Panc1 (cell line): ENCODE measurements at regions not wholly inside any gene's neighbourhood (a gene's known extent, or its start where the extent isn't known, plus 50 kb on each side); places are given as distances from the start of the nearest gene placed in this dataset.

Experiments used
- ATAC-seq: fragments of 200-7000 bp; cut with Tn5 transposase; 2 replicates; pipeline ENCODE4 v1.9.1; 2020; ENCODE audit warnings: mild to moderate bottlenecking, moderate library complexity
- BruUV-seq: library from RNA; stranded (reverse); fragments of 400-500 nt; replicated peaks from 2 replicates; lab custom pipeline; 2021; lab: Mats Ljungman, UMichigan
- CTCF ChIA-PET: fragments of 300-600 bp; sonication (Branson Sonifier 250); formaldehyde crosslinking; loops from one replicate; lab custom pipeline; 2022; ENCODE audit warnings: antibody characterized with exemption; lab: Charles Lee
- POLR2A ChIA-PET: fragments of 300-600 bp; sonication (Branson Sonifier 250); formaldehyde crosslinking; loops from one replicate; lab custom pipeline; 2022; ENCODE audit warnings: antibody characterized with exemption; lab: Charles Lee
- DNase-seq: peaks from one replicate; pipeline ENCODE4 v3.0.0-alpha.2; 2010; ENCODE audit warnings: low read depth, low spot score
- H3K27ac ChIP-seq: 2 replicates; pipeline ENCODE4 v1.5.1; 2011; ENCODE audit warnings: mild to moderate bottlenecking, low read length, inconsistent platforms
- H3K27me3 ChIP-seq: fragments of 200-500 bp; sonication (Bioruptor generic); 2 replicates; pipeline ENCODE4 v1.6.0; 2014; ENCODE audit warnings: low read length, inconsistent platforms; ENCODE audit not compliant: control insufficient read depth, insufficient read depth
- H3K36me3 ChIP-seq: fragments of 200-500 bp; sonication (Bioruptor generic); 2 replicates; pipeline ENCODE4 v1.5.1; 2014; ENCODE audit warnings: inconsistent platforms, mild to moderate bottlenecking, low read length, moderate library complexity; ENCODE audit not compliant: control insufficient read depth, insufficient read depth
- H3K4me1 ChIP-seq: 2 replicates; pipeline ENCODE4 v1.5.1; 2011; ENCODE audit warnings: inconsistent platforms, mild to moderate bottlenecking, low read length, moderate library complexity; ENCODE audit not compliant: control insufficient read depth, insufficient read depth
- H3K4me3 ChIP-seq, 2 experiments: 2 replicates each; pipeline ENCODE4 v1.5.1; 2011 to 2012; ENCODE audit warnings: low read depth in 2 of 2, low read length in 2 of 2, mild to moderate bottlenecking in 2 of 2, inconsistent platforms in 1 of 2, moderate library complexity in 1 of 2
- H3K9me3 ChIP-seq: fragments of 200-500 bp; sonication (Bioruptor generic); 2 replicates; pipeline ENCODE4 v1.5.1; 2014; ENCODE audit warnings: low read depth, mild to moderate bottlenecking, inconsistent platforms, low read length, moderate library complexity; ENCODE audit not compliant: control insufficient read depth, insufficient read depth
- CTCF ChIP-seq: fragments of 450-650 bp; IDR thresholded peaks from 2 replicates; pipeline ENCODE4 v1.5.1; 2017; ENCODE audit warnings: mild to moderate bottlenecking
- POLR2AphosphoS5 ChIP-seq: IDR thresholded peaks from 2 replicates; pipeline ENCODE4 v1.6.1; 2012; ENCODE audit warnings: mild to moderate bottlenecking, low read depth, low read length, moderate library complexity
- SIN3A ChIP-seq: IDR thresholded peaks from 2 replicates; pipeline ENCODE4 v1.6.1; 2012; ENCODE audit warnings: low read depth, mild to moderate bottlenecking, low read length, moderate library complexity, borderline replicate concordance; ENCODE audit not compliant: insufficient read depth
- TCF7L2 ChIP-seq: IDR thresholded peaks from 2 replicates; pipeline ENCODE4 v1.6.1; 2011; ENCODE audit warnings: mild to moderate bottlenecking, low read depth, low read length, inconsistent platforms
- in situ Hi-C: cut with HindIII; loops from 2 replicates; pipeline ENCODE4 v1.10.0; 2016; ENCODE audit warnings: low sequenced_read_pairs, low pct_unique_long_range_greater_than_20kb
- intact Hi-C: fragments of 100-400 bp; cut with micrococcal nuclease; formaldehyde crosslinking; loops from one replicate; pipeline ENCODE4 v1.10.0; 2022; ENCODE audit not compliant: unreplicated experiment
- TF ChIP-seq, protein P1 (sequence below), 2 experiments: IDR thresholded peaks; 2 replicates each; pipeline ENCODE4 v1.6.1; 2011 to 2012; ENCODE audit warnings: low read depth in 2 of 2, control low read depth in 1 of 2, low read length in 1 of 2, mild to moderate bottlenecking in 1 of 2, moderate library complexity in 1 of 2; ENCODE audit not compliant: insufficient read depth in 1 of 2

- no peak overlapping the region for H3K4me3 ChIP-seq
- POLR2A ChIA-PET: no interaction called here
- DNase-seq: no peak
- TF ChIP-seq TCF7L2: no peak
- TF ChIP-seq CTCF: no peak
- TF ChIP-seq SIN3A: no peak
- no peak for TF ChIP-seq POLR2AphosphoS5
- TF ChIP-seq, protein P1, sequence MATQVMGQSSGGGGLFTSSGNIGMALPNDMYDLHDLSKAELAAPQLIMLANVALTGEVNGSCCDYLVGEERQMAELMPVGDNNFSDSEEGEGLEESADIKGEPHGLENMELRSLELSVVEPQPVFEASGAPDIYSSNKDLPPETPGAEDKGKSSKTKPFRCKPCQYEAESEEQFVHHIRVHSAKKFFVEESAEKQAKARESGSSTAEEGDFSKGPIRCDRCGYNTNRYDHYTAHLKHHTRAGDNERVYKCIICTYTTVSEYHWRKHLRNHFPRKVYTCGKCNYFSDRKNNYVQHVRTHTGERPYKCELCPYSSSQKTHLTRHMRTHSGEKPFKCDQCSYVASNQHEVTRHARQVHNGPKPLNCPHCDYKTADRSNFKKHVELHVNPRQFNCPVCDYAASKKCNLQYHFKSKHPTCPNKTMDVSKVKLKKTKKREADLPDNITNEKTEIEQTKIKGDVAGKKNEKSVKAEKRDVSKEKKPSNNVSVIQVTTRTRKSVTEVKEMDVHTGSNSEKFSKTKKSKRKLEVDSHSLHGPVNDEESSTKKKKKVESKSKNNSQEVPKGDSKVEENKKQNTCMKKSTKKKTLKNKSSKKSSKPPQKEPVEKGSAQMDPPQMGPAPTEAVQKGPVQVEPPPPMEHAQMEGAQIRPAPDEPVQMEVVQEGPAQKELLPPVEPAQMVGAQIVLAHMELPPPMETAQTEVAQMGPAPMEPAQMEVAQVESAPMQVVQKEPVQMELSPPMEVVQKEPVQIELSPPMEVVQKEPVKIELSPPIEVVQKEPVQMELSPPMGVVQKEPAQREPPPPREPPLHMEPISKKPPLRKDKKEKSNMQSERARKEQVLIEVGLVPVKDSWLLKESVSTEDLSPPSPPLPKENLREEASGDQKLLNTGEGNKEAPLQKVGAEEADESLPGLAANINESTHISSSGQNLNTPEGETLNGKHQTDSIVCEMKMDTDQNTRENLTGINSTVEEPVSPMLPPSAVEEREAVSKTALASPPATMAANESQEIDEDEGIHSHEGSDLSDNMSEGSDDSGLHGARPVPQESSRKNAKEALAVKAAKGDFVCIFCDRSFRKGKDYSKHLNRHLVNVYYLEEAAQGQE (IDR thresholded peaks at IDR 0.05; ENCODE audit: insufficient read depth in 1 of 2, low read depth in 2 of 2, low read length in 1 of 2): no peak
- H3K9me3 ChIP-seq: peaks cover 4% of the 10 kb centered on the region; the same call in 1 of the 2 replicates
- CTCF ChIA-PET: no interaction called here
- no peak overlapping the region for H3K27ac ChIP-seq
- H3K36me3 ChIP-seq: no peaks in the 10 kb centered on the region
- intact Hi-C loops (no loop called here), in situ Hi-C loops (no loop called here)
- H3K27me3 ChIP-seq: no peaks in the 10 kb centered on the region
- no TSS peak for BruUV-seq
- H3K4me1 ChIP-seq: peaks cover 7% of the 10 kb centered on the region
- no peak for ATAC-seq
Observed at GRCh38 chr13:50382511-50382910, 367.3 kb downstream of the KCNRG start.

- H3K4me3 ChIP-seq: no peak overlapping the region
- ATAC-seq (no peak), DNase-seq (no peak)
- intact Hi-C loops (no loop called here), in situ Hi-C loops (no loop called here)
- no peaks in the 10 kb centered on the region for H3K27me3 ChIP-seq
- TF ChIP-seq CTCF (no peak), SIN3A (no peak), TCF7L2 (no peak), POLR2AphosphoS5 (no peak)
- TF ChIP-seq, protein P1 (IDR thresholded peaks at IDR 0.05; ENCODE audit: insufficient read depth in 1 of 2, low read depth in 2 of 2, low read length in 1 of 2): no peak
- BruUV-seq: no TSS peak
- H3K36me3 ChIP-seq: no peaks in the 10 kb centered on the region
- ChIA-PET POLR2A (no interaction called here), CTCF (no interaction called here)
- H3K9me3 ChIP-seq: peaks cover 4% of the 10 kb centered on the region; the same call in 1 of the 2 replicates
- peaks cover 7% of the 10 kb centered on the region for H3K4me1 ChIP-seq
- H3K27ac ChIP-seq: no peak overlapping the region
Observed at GRCh38 chr13:50382951-50383350, 367.7 kb downstream of the KCNRG start.
